DMS53 treated with DMSO at 0.1 percent for 48 hours (cell line): ENCODE measurements at regions not wholly inside any gene's neighbourhood (a gene's known extent, or its start where the extent isn't known, plus 50 kb on each side); places are given as distances from the start of the nearest gene placed in this dataset.

ENCODE experiments used
- DNase-seq: peaks from one replicate; lab custom pipeline; 2025; ENCODE audit not compliant: unreplicated experiment; lab: John Stamatoyannopoulos, UW

DNA sequence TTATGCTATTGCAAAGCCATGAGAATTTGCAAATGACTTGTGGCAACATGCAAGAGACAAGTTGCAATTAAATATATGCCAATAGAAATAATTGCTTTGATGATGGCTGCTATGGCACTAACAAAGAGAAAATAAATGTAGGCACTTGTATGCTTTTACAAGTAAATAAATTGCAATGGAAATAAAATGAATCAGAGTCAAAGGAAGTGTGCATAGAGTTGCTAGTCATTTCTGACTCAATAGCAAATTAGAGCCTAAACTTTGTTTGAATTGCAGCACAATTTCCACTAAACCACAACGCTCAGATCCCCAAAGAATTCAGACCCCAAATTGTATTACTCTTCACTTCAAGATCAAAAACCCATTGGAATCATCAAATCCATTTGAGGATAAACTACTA lies 792.1 kb upstream of the ARGLU1 start:
- no peak for DNase-seq

DNA sequence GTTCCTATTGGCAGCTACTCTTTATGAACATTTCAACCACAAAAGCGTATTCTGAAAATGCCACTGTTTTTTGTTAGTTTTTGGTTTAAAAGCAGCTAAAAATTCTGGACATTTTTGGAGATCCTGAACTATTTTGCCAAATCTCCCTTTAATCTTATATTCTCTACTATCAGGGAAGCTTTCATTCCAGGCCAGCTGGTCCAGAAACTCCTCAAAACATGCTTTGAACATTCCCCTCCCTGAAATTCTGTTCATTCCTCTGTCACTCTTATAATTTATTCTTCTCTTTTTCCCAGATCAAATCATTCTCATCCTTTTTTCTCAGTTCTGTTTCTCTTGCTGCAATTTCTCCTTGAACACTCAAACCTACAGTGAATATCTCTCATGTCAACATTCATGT lies 790.9 kb upstream of the ARGLU1 start:
- no peak for DNase-seq

DNA sequence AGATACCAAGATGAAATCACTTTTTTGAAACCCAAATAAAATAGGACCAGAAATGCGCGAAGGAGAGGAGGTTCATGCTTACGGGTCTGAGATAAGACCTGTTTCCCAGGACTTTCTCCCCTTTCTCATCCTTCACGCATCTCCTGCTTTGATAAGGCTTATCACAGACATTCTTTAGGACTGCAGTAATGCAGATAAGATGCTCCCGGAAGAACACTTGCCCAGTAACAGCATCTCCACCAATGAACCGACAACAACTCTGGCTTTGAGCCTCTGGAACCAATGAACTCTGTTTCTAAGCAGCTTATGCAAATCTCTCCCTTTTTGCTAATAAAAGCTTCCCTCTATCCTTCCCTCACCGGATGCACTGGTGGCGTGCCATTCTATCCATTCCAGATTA lies 783.4 kb upstream of the ARGLU1 start:
- no peak for DNase-seq

DNA sequence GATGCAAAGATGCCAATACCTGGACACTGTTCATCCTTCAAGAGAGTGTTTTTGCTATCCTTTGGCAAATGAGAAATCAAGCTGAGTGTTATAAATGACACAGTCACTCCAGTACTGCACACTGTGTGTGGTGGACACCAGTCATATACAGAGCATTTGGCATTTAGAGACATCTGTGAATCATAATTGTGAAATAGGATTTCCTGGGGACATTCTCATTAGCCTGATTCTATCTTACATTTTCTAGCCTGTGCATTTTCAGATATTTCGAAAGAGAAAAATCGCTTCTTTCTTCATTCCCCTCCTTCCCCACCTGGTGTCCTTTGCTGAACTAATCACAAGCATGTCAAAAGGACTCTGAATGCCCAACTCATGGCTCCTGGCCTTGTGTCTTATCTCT lies 781.0 kb upstream of the ARGLU1 start:
- no peak for DNase-seq

DNA sequence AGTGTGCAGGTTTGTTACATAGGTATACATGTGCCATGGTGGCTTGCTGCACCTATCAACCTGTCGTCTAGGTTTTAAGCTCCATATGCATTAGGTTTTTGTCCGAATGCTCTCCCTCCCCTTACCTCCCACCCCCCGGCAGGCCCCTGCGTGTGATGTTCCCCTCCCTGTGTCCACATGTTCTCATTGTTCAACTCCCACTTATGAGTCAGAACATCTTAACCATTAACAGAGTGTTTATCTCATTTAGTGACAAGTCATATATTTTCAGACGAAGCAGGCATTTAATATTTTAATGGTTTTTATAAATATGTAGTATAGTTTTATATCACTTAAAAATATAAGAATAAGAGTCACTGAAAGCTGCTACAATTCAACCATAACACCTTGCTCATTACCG lies 780.5 kb upstream of the ARGLU1 start:
- DNase-seq: no peak

DNA sequence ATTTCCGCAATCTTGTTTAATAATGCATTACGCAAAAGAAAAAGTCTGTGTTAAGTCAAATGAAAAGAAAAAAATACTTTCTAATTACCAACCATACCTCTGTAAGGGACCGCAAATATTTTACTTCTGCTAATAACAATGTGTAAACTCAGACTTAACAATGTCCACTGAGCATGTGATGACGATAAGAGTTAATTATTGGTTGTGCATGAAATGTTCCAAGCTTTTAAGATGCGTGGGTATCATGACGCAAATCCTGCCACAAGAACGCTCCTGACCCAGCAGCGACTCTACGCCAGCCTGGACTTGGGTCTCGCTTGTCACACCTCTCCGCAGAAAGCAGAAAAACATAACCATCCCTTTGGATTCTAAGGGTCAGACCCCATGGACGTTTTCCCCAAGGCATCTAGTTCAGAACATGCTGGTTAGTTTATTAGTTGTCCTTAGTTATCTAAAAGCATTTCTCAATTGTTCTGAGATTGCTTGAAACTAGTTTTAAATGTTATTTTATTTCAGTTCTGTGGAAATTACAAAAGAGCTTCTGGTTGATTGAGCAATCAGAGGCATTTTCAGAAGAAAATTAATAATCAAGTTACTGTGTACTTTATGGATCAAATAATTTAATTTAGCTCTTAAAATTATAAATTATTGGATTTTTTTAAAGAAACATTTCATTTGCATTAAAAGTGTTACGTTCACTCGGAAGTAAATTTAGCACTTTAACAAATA lies 779.9 kb upstream of the ARGLU1 start:
- DNase-seq: no peak

DNA sequence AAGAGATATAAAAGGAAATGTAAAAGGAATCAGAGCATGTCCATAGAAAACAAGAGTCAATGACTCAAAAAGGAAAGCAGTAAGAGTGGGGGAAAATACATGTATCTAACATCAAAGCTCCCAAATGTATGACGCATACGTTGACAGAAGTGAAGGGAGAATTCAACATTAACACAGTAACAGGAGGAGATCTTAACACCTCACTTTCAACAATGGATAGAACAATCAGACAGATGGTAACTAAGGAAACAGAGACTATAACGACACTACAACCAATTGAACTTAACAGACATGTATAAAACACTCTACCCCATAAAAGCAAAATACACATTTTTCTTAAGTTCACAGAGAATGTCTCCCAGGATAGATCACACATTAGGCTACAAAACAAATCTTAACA lies 774.8 kb upstream of the ARGLU1 start:
- no peak for DNase-seq

DNA sequence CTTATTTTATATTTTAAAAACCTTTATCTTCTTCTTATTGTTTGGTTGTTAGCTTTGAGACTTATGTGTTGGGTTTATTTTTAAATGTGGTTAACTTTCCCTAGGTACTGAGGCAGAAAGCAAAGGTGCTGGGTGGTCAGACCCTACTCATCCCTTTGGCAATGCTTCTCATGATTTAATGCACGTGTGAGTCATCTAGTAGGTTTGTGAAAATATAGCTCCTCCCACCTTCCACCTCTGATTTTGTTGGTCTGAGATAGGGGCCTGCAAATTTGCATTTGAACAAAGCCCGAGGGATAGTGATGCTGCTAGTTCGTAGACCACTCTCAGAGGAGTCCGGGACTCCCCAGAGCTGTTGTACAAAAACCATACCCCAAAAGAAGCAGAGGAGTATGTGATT lies 771.3 kb upstream of the ARGLU1 start:
- DNase-seq: no peak

DNA sequence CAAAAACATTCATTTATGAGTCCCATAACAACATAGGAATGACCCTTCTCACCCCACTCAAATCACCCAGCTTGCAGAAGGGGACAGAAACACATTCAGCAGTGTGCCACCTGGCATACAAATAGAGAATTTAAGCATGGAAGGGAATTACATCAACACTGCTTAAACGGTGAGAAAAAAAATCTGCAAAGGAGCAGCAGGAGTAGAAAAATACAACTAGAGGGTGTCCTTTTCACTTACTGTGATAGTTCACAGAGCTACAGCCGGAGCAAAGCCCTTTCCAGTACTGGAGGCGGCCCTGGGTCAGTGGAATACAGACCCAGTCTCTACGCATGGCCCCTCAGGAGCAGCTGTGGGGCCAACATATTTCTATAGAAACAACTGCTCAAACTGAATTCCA lies 764.3 kb upstream of the ARGLU1 start:
- no peak for DNase-seq

DNA sequence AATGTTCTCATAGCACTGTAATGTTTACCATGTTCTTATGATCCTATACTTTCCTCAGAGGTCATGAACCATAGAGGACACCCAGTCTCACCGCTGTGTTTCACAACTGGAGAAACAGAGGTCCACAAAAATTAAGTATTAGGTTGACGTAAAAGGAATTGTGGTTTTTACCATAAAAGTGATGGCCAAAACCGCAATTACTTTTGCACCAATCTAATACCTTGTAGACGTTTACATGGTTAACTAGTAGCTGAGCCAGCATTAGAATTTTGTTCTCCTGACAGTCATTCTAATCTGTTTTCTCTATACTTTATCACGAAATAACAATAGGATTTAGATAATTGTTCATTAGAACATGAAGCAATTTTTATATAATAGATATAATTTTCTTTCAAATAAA lies 763.4 kb upstream of the ARGLU1 start:
- DNase-seq: no peak

DNA sequence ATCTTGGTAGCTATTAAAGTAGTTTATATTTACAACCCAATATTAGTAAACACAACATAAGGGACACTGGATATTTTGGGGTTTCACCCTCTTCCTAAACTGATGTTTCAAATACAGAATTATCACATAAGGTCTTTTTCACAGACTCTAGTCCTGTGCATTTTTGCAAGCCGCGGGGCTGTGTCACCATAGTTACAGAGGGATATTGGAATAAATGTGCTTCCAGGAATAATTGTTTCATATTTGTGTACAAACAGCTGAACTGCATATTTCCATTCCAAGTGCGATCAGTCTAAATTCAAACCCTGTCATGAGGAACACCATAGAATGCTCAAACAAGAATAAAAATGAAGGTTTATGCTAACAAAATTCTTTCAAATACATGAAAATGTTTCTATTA lies 762.5 kb upstream of the ARGLU1 start:
- DNase-seq: no peak

DNA sequence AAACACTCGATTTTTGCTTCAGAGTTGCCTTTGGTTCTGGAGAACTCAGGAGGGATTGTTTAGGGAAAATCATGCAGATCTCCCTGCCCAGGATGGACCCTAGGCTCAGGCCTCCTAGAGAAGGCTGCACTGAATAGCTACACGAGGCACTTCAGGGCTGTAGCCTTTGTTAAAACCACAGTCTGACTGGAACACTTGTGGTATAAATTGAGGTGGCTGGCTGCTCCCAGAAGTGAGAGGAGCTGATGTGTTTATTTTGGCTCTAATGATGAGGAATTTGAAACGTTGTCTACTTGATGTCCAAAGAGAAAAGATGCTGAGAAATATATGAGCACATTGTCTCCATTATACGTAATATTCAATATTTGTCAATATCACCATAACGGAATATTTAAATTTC lies 762.1 kb upstream of the ARGLU1 start:
- DNase-seq: no peak

DNA sequence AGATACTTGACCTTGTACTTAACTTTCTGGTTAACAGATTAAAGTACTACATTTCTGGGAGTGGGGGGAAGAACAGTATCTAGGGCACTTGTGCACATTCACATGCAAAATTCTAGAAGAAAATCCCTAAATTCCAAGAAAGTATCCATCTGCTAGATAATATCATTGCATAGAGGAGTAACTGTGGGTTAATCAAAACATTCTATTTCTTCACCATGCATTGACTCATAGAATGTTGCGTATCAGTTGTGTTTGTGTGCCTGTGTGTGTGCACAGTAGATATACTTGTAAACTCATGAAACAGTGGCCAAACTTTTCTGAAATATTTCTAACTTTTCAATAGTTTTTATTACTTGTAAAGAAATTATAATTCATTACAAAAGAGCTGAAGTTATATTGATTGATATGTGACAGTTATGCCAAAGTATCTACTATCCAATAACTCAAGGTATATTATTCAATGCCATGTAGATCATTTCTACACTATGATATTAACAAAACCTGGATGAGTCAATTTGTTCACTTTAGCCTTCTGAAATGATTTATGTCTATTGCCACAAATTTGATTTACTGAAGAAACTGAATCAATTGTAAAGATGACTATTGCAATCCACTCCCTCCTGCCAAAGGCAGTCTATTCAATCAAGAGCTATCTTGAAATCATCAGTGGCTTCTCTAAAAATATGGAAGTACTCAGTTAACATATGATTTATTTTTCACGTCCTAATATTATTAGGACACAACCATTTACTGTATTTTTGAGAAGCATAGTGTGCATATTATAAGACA lies 756.7 kb upstream of the ARGLU1 start:
- DNase-seq: no peak

DNA sequence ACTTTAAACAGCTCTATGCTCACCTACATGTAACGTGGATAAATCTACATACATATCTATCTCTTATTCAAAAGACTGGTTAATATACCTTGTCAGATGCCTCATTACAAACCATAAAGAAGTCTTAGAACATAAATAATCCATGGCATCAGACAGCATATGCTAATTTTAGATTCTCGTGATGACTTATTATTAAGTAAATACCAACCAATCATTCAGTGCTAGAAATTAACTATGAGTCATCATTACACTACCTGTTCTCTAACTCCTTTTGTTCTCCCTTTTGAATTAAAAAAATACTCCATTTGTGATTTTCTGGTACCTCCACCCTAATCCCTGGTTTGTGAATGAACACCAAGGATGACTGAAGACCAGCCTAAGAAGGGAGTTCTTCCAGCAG lies 754.3 kb upstream of the ARGLU1 start:
- no peak for DNase-seq

DNA sequence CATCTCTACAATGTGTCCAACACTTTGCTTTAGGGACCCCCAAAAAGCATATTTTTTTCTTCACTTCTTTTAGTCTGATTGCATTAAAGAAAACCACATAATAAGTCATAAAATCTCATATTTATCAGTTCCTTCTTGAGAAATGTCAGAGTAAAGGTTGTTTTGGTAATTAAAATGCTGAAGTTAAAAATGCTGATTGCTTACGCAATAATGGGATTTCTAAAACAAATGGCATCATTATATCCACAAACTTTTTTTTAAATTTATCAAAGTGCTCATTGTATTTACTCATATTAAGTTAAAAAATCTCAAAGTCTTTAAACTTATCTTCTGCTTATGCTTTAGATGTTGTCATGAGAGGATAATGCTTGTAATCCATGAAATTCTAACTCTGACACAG lies 737.2 kb upstream of the ARGLU1 start:
- no peak for DNase-seq

DNA sequence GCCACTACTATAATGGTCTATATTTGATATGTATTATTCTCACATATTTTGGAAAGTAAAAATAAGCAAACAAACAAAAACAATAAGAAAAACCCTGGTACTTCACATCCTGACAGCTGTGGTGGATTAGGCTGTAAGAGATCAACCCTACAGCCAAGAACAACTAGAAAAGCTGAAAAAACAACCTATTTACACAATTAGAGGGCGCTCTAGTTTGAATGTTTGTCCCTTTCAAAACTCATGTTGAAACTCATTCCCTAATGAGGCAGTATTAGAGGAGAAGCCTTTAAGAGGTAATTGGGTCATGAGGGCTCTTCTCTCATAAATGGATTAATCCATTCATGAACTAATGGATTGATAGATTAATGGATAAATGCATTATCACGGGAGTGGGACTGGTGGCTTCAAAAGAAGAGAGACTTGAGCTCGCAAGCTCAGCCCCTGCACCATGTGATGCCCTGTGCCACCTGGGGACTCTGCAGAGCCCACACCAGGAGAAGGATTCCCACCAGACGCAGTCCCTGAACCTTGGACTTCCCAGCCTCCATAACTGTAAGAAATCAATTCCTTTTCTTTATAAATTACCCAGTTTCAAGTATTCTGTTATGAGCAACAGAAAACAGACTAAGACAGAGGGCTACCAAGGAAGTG lies 733.9 kb upstream of the ARGLU1 start:
- DNase-seq: no peak

DNA sequence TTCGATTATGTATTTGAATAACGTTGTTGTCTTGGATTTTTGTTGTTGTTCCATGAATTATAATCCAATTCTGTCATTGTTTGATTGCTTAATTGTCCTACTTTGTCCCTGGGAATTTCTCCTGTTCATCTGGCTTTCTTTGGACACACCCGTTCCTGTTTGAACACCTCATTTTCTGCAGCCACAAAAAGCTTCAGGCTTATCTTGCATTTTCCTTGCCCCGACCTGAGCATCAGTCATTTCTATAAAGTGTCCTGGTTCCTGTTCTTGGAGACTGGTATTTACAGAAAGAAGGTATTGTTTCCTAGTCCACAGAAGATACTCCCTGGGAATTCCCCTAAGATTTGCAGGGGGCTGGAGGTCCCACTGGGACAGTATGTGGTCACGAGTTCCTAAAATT lies 731.8 kb upstream of the ARGLU1 start:
- no peak for DNase-seq

DNA sequence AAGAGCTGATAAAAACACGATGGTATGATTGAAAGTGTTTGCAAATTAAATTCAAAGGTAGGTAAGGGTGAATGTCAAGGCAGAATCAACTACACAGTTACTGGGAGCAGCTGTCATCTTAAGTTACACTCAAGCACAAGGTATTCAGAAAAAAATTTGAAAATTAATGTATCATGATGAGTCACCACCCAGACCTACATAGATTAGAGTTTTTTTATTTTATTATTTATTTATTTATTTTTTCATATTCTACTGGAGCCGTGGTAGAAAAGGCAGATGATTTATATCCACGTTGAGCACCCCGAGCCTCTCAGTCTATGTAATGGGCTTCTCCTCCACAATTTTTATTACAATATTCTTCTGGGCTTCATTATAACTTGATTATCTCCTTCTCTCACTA lies 728.9 kb upstream of the ARGLU1 start:
- no peak for DNase-seq

DNA sequence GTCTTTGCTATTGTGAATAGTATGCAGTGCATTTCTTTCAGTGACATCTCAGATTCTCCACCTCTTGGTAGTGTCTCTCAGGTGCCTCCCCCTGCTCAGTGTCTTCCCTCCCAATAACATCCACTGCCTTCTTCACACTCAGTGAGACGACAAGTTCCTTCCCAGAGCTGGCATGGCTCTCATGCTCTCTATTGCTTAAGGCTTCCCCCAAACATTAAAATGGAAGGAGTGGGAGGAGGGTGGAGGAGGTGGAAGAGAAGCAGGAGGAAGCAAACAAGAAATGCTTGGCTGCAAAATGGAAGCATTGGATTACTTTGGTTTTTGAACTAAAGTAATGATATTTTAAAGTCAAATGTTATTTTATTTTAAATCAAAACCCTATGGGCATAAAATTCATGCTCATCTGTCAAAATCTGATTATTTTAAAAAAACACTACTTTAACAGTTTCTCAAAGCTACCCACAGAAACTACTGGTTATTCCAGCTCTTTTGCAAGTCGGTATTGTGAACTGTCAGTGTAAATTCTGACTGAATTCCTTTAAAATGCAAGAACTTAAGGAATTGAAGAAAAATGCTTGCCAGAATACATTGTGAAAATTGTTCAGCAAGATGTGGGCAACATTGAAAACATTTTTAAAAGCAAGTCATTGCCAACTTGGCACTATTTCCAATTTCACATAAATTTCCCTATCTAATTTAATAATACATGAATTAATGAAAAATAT lies 727.6 kb upstream of the ARGLU1 start:
- DNase-seq: no peak

DNA sequence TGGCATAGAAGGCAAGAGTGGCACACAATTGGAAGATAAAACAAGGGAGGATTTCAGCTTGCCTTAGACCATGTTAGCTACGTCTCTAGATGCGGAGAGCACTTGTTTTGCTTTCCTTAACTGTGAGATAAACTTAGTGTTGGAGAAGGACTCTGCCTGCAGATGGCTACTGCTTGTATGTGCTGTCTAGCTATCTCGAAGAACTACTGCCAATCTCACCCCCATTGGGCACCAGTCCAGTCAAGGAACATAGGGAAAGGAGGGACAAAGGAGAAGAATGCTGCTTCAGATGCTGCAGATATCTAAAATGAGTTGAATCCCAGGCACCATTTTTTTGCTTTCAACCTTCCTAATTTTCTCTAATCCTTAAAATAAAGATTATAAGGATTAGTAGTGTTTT lies 726.0 kb upstream of the ARGLU1 start:
- no peak for DNase-seq

DNA sequence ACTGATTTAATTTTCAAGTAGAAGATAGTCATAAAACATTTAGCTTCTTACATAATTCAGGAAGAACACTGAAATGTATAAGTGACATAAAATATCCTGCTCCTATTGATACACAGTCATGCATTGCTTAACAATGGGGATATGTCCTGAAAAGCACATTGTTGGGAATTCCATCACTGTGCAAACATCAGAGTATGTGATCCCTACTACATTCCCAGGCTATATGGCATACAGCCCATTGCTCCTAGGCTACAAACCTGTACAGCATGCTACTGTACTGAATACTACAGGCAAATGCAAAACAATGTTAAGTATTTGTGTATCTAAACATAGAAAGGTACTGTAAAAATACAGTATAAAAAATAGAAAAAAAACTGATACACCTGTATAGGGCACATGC lies 723.9 kb upstream of the ARGLU1 start:
- no peak for DNase-seq

DNA sequence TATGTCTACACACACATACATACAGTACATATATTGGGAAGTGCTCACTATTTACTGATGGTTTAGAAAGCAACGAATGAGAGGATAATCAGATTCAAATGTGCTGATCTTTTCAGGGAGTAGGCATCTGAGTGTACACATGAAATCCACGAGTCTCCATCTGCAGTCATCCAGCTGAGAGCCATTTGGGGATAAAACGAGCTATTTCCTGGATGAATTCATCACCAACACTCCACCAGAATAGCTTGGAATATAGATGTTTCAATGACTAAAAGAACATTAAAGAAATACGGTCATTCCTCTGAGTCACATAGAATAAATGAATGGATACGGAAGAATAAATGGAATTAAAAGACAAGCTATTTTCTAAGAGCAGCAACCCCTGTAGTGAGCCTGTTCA lies 721.6 kb upstream of the ARGLU1 start:
- no peak for DNase-seq
